Stimulated activated CD8-positive, alpha-beta memory T cell treated with anti-CD3 and anti-CD28 coated beads, Interleukin-12 subunit alpha, Interleukin-12 subunit beta, amount 100 ng/mL, for 24 hours (primary cell): ENCODE measurements at regions not wholly inside any gene's neighbourhood (a gene's known extent, or its start where the extent isn't known, plus 50 kb on each side); places are given as distances from the start of the nearest gene placed in this dataset.

Experiments
- DNase-seq: peaks from one replicate; pipeline ENCODE4 v3.0.0-alpha.2; 2020; ENCODE audit errors: extremely low read depth

DNA sequence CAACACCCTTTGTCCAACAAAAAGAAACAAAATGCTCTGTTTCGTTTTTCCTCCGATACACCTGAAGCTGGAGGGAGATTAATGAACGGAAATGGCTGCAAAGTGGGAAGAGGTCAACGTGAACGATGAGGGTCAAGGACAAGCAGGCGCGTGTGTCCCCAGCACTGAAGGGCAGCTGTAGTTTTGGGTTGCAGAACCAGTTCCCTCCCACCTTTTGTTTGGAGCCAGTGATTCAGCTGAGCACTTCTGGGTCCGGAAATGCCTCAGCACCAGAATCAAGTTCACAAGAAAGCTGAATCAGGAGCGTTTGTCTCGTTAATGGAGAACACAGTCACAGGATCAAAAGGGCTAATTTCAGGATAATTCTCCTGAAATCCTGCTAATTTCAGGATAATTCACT lies 51.1 kb upstream of the PWP1 start:
- no peak for DNase-seq

- DNase-seq = no peak
Observed at GRCh38 chr12:107635139-107635538, 50.5 kb upstream of the PWP1 start.
